ENCODE measurements at regions not wholly inside any gene's neighbourhood (a gene's known extent, or its start where the extent isn't known, plus 50 kb on each side); places are given as distances from the start of the nearest gene placed in this dataset.

GRCh38 chr1:208318150-208318734, 74.1 kb upstream of the PLXNA2 start:
- no peak for TF ChIP-seq POLR2AphosphoS5 (IDR thresholded peaks at IDR 0.05; ENCODE audit: low read depth, low read length)
- TF ChIP-seq REST (IDR thresholded peaks at IDR 0.05; ENCODE audit: insufficient read depth in 1 of 2, low read depth in 2 of 2, low read length in 2 of 2), result no peak
- TF ChIP-seq TAF1 (IDR thresholded peaks at IDR 0.05; ENCODE audit: borderline replicate concordance, insufficient read depth, low read length), result no peak
- no peak for TF ChIP-seq SIN3A (IDR thresholded peaks at IDR 0.05; ENCODE audit: borderline replicate concordance, insufficient read depth, low read length)

Data from PFSK-1 (cell line).